Lung (tissue), 11 donors: ENCODE measurements at regions not wholly inside any gene's neighbourhood (a gene's known extent, or its start where the extent isn't known, plus 50 kb on each side); places are given as distances from the start of the nearest gene placed in this dataset.

Experiments
- ATAC-seq: fragments of 200-7000 bp; cut with Tn5 transposase; one replicate; pipeline ENCODE4 v1.9.1; 2020; ENCODE audit warnings: moderate number of reproducible peaks; ENCODE audit not compliant: insufficient read depth, low FRiP score
- DNase-seq, 3 donors: peaks; one replicate each; pipeline ENCODE4 v3.0.0-alpha.2; 2013 to 2017
- H3K27ac ChIP-seq, 2 donors: one replicate each; pipeline ENCODE4 v1.5.1; 2013; ENCODE audit warnings: mild to moderate bottlenecking in 2 of 2, moderate library complexity in 2 of 2, control low read depth in 1 of 2, inconsistent platforms in 1 of 2, low read depth in 1 of 2, low read length in 1 of 2
- H3K27me3 ChIP-seq, 3 donors: one replicate each; pipeline ENCODE4 v1.5.1; 2013; ENCODE audit warnings: low read length in 2 of 3; ENCODE audit not compliant: control insufficient read depth in 3 of 3, insufficient read depth in 3 of 3
- H3K36me3 ChIP-seq, 4 donors: one replicate each; pipeline ENCODE4 v1.5.1; 2013; ENCODE audit warnings: low read length in 4 of 4, mild to moderate bottlenecking in 1 of 4, moderate library complexity in 1 of 4; ENCODE audit not compliant: control insufficient read depth in 4 of 4, insufficient read depth in 4 of 4
- H3K4me1 ChIP-seq, 5 donors: one replicate each; pipeline ENCODE4 v1.5.1; 2013; ENCODE audit warnings: low read length in 5 of 5, mild to moderate bottlenecking in 2 of 5, moderate library complexity in 1 of 5; ENCODE audit not compliant: control insufficient read depth in 5 of 5, insufficient read depth in 5 of 5
- H3K4me3 ChIP-seq: one replicate; pipeline ENCODE4 v1.5.1; 2013; ENCODE audit warnings: mild to moderate bottlenecking, control low read depth, moderate library complexity
- H3K9ac ChIP-seq, 2 donors: one replicate each; pipeline ENCODE4 v1.5.1; 2013; ENCODE audit warnings: low read length in 2 of 2, control low read depth in 1 of 2; ENCODE audit not compliant: insufficient read depth in 1 of 2
- H3K9me3 ChIP-seq, 4 donors: one replicate each; pipeline ENCODE4 v1.5.1; 2013; ENCODE audit warnings: low read length in 3 of 4, mild to moderate bottlenecking in 1 of 4, moderate library complexity in 1 of 4; ENCODE audit not compliant: control insufficient read depth in 4 of 4, insufficient read depth in 3 of 4
- CTCF ChIP-seq: IDR thresholded peaks from 2 replicates; pipeline ENCODE4 v1.5.1; 2012; ENCODE audit warnings: mild to moderate bottlenecking; ENCODE audit errors: control extremely low read depth, extremely low read depth
- WGBS, 2 donors: extraction: QIAGEN DNeasy Blood & Tissue Kit; methylation state at CpG; one replicate each; pipeline ENCODE4 v1.1.7; 2013; 5-methylcytosine and 5-hydroxymethylcytosine counted together
- donor health status: control.
- donor health status: control.
- donor health status: Bipolar disorder and iron deficiency.
- donor health status: healthy.
- donor health status: DM: yes; HTN: yes; CAD: no.

- Histone ChIP-seq H3K4me1 (no peaks in the 10 kb centered on the region), H3K9ac (no peak overlapping the region), H3K27ac (no peak overlapping the region), H3K9me3 (no peaks in the 10 kb centered on the region), H3K36me3 (no peaks in the 10 kb centered on the region), H3K4me3 (no peak overlapping the region), H3K27me3 (no peaks in the 10 kb centered on the region)
- 83 to 88% methylated on average over 11 of the region's 11 CpGs for WGBS, 2 donors
- TF ChIP-seq CTCF = no peak
- no peak for ATAC-seq
- no peak for DNase-seq
These were observed 179.8 kb downstream of the MEX3B start for GRCh38 chr15:81865850-81866537.

- no peaks in the 10 kb centered on the region for H3K9me3 ChIP-seq
- H3K4me3 ChIP-seq = no peak overlapping the region
- H3K9ac ChIP-seq = no peak overlapping the region
- no peak overlapping the region for H3K27ac ChIP-seq
- no peaks in the 10 kb centered on the region for H3K36me3 ChIP-seq
- H3K27me3 ChIP-seq = no peaks in the 10 kb centered on the region
- 60 to 77% methylated on average over 2 of the region's 2 CpGs for WGBS, 2 donors
- no peak for DNase-seq
- no peaks in the 10 kb centered on the region for H3K4me1 ChIP-seq
- TF ChIP-seq CTCF = no peak
- ATAC-seq = no peak
These were observed 182.7 kb downstream of the MEX3B start for GRCh38 chr15:81863162-81863561.

GRCh38 chr15:81859737-81860516 lies 185.9 kb downstream of the MEX3B start:
- ATAC-seq (no peak), DNase-seq (no peak)
- no peaks in the 10 kb centered on the region for H3K27me3 ChIP-seq
- no peaks in the 10 kb centered on the region for H3K4me1 ChIP-seq
- H3K4me3 ChIP-seq = no peak overlapping the region
- TF ChIP-seq CTCF = no peak
- H3K36me3 ChIP-seq = no peaks in the 10 kb centered on the region
- H3K27ac ChIP-seq = no peak overlapping the region
- no peak overlapping the region for H3K9ac ChIP-seq
- 83 to 90% methylated on average over 9 of the region's 9 CpGs for WGBS, 2 donors
- H3K9me3 ChIP-seq = no peaks in the 10 kb centered on the region
